ENCODE measurements at regions not wholly inside any gene's neighbourhood (a gene's known extent, or its start where the extent isn't known, plus 50 kb on each side); places are given as distances from the start of the nearest gene placed in this dataset.

DNA sequence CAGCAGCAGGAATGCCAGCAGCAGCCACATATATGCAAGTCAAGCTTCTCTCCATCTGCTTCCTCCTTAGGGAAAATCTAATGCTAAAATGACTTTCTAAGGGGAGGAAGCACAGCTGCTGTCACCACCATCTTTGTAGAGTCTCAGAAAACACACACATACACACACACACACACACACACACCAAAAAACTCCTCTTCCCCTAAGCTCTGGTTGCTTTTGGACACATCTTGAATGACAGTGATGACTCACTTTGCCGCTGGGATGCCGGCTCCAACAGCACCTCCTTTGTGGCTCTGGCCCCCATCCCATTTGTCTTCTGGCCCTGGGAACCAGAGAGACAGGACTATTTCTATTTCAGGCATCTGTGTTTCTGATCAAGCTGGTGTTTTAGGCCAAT lies 124.8 kb upstream of the GOLIM4 start:
- H3K4me1 ChIP-seq (ENCODE audit: insufficient read depth), result no peaks in the 10 kb centered on the region
- H3K4me3 ChIP-seq, result no peak overlapping the region
- DNase-seq, result no peak
- H3K36me3 ChIP-seq, result no peaks in the 10 kb centered on the region
- 59 to 79% (median 65%) methylated on average over 2 of the region's 2 CpGs for WGBS, 3 donors
- no peaks in the 10 kb centered on the region for H3K27me3 ChIP-seq
- no peaks in the 10 kb centered on the region for H3K9me3 ChIP-seq
- TF ChIP-seq CTCF (IDR thresholded peaks at IDR 0.05) (no peak), POLR2A (IDR thresholded peaks at IDR 0.05) (no peak), EP300 (IDR thresholded peaks at IDR 0.05) (no peak)
- intact Hi-C loops (cut with DNase I), result no loop called here
- H3K27ac ChIP-seq, result no peak overlapping the region

DNA sequence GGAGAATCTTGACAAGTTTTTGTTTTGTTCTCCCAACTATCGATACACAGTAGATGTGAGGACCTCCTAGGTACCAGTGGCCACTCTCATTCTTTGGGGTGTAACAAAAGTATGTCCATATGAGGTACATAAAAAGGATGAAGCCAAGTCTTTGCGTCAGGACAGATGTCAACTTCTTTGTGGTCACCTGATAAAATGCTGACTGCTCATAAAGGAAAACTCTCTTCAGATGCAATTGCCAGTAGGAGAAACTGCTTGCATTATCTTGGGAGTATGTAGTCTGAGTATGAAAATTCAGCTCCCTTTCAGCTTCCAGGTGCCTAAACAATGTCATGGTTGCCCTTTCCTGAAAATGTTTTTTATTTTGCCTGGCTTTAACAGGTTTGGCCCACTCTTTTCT lies 123.8 kb upstream of the GOLIM4 start:
- Histone ChIP-seq H3K36me3 (no peaks in the 10 kb centered on the region), H3K4me3 (no peak overlapping the region), H3K27ac (no peak overlapping the region), H3K27me3 (no peaks in the 10 kb centered on the region), H3K4me1 (ENCODE audit: insufficient read depth) (no peaks in the 10 kb centered on the region), H3K9me3 (no peaks in the 10 kb centered on the region)
- intact Hi-C loops (cut with DNase I), result no loop called here
- 65 to 82% (median 76%) methylated on average over 2 of the region's 2 CpGs for WGBS, 3 donors
- TF ChIP-seq CTCF (IDR thresholded peaks at IDR 0.05), result no peak
- no peak for TF ChIP-seq POLR2A (IDR thresholded peaks at IDR 0.05)
- no peak for TF ChIP-seq EP300 (IDR thresholded peaks at IDR 0.05)
- DNase-seq, result no peak

GRCh38 chr3:168218600-168218999 lies 122.9 kb upstream of the GOLIM4 start:
- Histone ChIP-seq H3K27me3 (no peaks in the 10 kb centered on the region), H3K4me3 (no peak overlapping the region), H3K9me3 (no peaks in the 10 kb centered on the region), H3K36me3 (no peaks in the 10 kb centered on the region), H3K27ac (no peak overlapping the region), H3K4me1 (ENCODE audit: insufficient read depth) (no peaks in the 10 kb centered on the region)
- TF ChIP-seq CTCF (IDR thresholded peaks at IDR 0.05), result no peak
- no peak for TF ChIP-seq EP300 (IDR thresholded peaks at IDR 0.05)
- intact Hi-C loops (cut with DNase I), result no loop called here
- no peak for DNase-seq
- WGBS, 3 donors, result 44 to 67% (median 61%) methylated on average over 2 of the region's 2 CpGs

GRCh38 chr3:168216851-168217250 lies 121.1 kb upstream of the GOLIM4 start:
- Histone ChIP-seq H3K36me3 (no peaks in the 10 kb centered on the region), H3K4me3 (no peak overlapping the region), H3K27me3 (no peaks in the 10 kb centered on the region), H3K4me1 (ENCODE audit: insufficient read depth) (no peaks in the 10 kb centered on the region), H3K27ac (no peak overlapping the region), H3K9me3 (no peaks in the 10 kb centered on the region)
- DNase-seq, result no peak
- intact Hi-C loops (cut with DNase I), result no loop called here
- TF ChIP-seq EP300 (IDR thresholded peaks at IDR 0.05) (no peak), CTCF (IDR thresholded peaks at IDR 0.05) (no peak), POLR2A (IDR thresholded peaks at IDR 0.05) (no peak)
- WGBS, 3 donors, result 64 to 86% (median 80%) methylated on average over 3 of the region's 3 CpGs

DNA sequence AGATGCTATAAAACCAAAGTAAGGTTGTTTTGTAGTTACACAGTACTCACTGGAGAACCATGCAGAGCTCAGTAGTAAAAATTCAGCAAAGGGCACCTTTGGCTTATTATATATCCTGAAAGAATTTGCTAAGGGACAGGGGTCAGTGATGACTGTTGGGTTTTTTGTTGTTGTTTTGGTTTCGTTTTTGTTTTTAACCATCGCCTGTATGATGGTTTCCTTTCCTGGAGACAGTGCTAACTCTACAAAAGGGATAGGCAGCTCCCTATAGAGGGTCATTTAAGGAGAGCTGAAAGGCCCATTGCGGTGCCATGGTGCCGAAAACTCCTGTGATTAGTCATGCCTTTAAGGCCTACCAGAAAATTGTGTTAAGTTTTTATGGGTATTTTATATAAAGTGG lies 118.2 kb upstream of the GOLIM4 start:
- Histone ChIP-seq H3K27me3 (no peaks in the 10 kb centered on the region), H3K27ac (no peak overlapping the region), H3K4me3 (no peak overlapping the region), H3K9me3 (no peaks in the 10 kb centered on the region), H3K4me1 (ENCODE audit: insufficient read depth) (no peaks in the 10 kb centered on the region), H3K36me3 (no peaks in the 10 kb centered on the region)
- intact Hi-C loops (cut with DNase I), result no loop called here
- DNase-seq, result no peak
- WGBS, 3 donors, result 68 to 77% (median 71%) methylated on average over 4 of the region's 4 CpGs
- no peak for TF ChIP-seq POLR2A (IDR thresholded peaks at IDR 0.05)
- TF ChIP-seq EP300 (IDR thresholded peaks at IDR 0.05), result no peak
- no peak for TF ChIP-seq CTCF (IDR thresholded peaks at IDR 0.05)

Measured in ovary (tissue), 7 donors.